ENCODE measurements at regions not wholly inside any gene's neighbourhood (a gene's known extent, or its start where the extent isn't known, plus 50 kb on each side); places are given as distances from the start of the nearest gene placed in this dataset.

- TF ChIP-seq POLR2A (IDR thresholded peaks at IDR 0.05; ENCODE audit: low read depth, low read length), result no peak
- TF ChIP-seq POLR2AphosphoS5 (IDR thresholded peaks at IDR 0.05; ENCODE audit: low read depth, low read length), result no peak
- TF ChIP-seq TAF1 (IDR thresholded peaks at IDR 0.05; ENCODE audit: borderline replicate concordance, low read depth, low read length), result no peak
Measured at GRCh38 chr11:38266691-38267090, 1668.7 kb upstream of the RAG2 start.
